Right forelimb (tissue), 1 donor: ENCODE measurements at regions not wholly inside any gene's neighbourhood (a gene's known extent, or its start where the extent isn't known, plus 50 kb on each side); places are given as distances from the start of the nearest gene placed in this dataset.
A peak's percentile ranks its signal among the peaks of the same experiment; 100 is the strongest.

Source experiments
- DNase-seq: peaks from one replicate; pipeline ENCODE4 v3.0.0-alpha.2; 2018

GRCh38 chr2:216808805-216809425 is 50.9 kb downstream of the TNP1 start:
- DNase-seq: no peak

- no peak for DNase-seq
These were observed 52.0 kb downstream of the TNP1 start for GRCh38 chr2:216807857-216808272.

GRCh38 chr2:216804357-216805350 is 55.2 kb downstream of the TNP1 start:
- DNase-seq: no peak

- peak; percentile 70 for DNase-seq
These were observed 56.1 kb downstream of the TNP1 start for GRCh38 chr2:216803791-216804190.

GRCh38 chr2:216802516-216803215 is 57.2 kb downstream of the TNP1 start:
- no peak for DNase-seq

- no peak for DNase-seq
These were observed 59.0 kb downstream of the TNP1 start for GRCh38 chr2:216800836-216801235.

GRCh38 chr2:216799873-216800431 is 59.9 kb downstream of the TNP1 start:
- no peak for DNase-seq

- no peak for DNase-seq
These were observed 63.6 kb downstream of the TNP1 start for GRCh38 chr2:216796115-216796840.

- no peak for DNase-seq
These were observed 66.5 kb downstream of the TNP1 start for GRCh38 chr2:216793386-216793785.

- no peak for DNase-seq
These were observed 67.4 kb downstream of the TNP1 start for GRCh38 chr2:216792222-216793021.

- DNase-seq: no peak
These were observed 68.6 kb downstream of the TNP1 start for GRCh38 chr2:216791303-216791702.

- no peak for DNase-seq
These were observed 70.8 kb downstream of the TNP1 start for GRCh38 chr2:216789081-216789480.

GRCh38 chr2:216787851-216788540 is 71.9 kb downstream of the TNP1 start:
- no peak for DNase-seq

GRCh38 chr2:216786676-216787075 is 73.2 kb downstream of the TNP1 start:
- DNase-seq: no peak

GRCh38 chr2:216784456-216784855 is 75.4 kb downstream of the TNP1 start:
- no peak for DNase-seq

GRCh38 chr2:216781709-216782108 is 78.2 kb downstream of the TNP1 start:
- DNase-seq: no peak

- no peak for DNase-seq
These were observed 79.0 kb downstream of the TNP1 start for GRCh38 chr2:216780843-216781242.

- DNase-seq: no peak
These were observed 82.1 kb downstream of the TNP1 start for GRCh38 chr2:216777637-216778273.

- no peak for DNase-seq
These were observed 80.9 kb upstream of the IGFBP5 start for GRCh38 chr2:216776066-216776850.

GRCh38 chr2:216775043-216775453 is 79.7 kb upstream of the IGFBP5 start:
- DNase-seq: no peak
